ENCODE measurements at regions not wholly inside any gene's neighbourhood (a gene's known extent, or its start where the extent isn't known, plus 50 kb on each side); places are given as distances from the start of the nearest gene placed in this dataset.

GRCh38 chr10:113235508-113235907, 285.5 kb downstream of the TCF7L2 start:
- no peaks in the 10 kb centered on the region for H3K27me3 ChIP-seq (ENCODE audit: low read depth, low read length)
- no peaks in the 10 kb centered on the region for H3K9me3 ChIP-seq (ENCODE audit: control insufficient read depth in 1 of 2, low read length in 2 of 2)
- no peaks in the 10 kb centered on the region for H3K36me3 ChIP-seq (ENCODE audit: control insufficient read depth in 1 of 2, insufficient read depth in 2 of 2, low read length in 2 of 2)
- H3K4me1 ChIP-seq (ENCODE audit: control insufficient read depth in 1 of 2, insufficient read depth in 2 of 2, low read length in 2 of 2), result no peaks in the 10 kb centered on the region
- no peak overlapping the region for H3K27ac ChIP-seq (ENCODE audit: low read length)
- no peak overlapping the region for H3K4me3 ChIP-seq (ENCODE audit: low read depth in 1 of 2, low read length in 2 of 2)

DNA sequence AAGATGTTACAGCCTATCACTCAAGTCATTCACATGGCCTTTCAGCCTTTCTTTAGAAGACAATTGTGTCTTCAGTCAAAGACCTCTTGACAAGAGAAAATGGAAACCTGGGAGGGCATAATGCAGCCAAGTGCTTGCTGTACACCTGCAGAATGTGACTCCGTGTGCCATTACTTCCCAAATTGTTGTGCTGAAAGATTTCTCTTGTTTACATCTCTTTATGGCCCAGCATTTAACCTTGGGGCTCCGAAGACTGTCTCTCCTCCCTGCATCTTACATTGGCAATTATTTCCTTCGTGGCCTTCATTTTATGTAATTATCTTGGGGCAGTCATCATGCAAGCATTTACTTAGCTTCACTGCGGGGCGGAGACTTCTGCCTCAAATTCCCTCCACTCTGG, 287.0 kb downstream of the TCF7L2 start:
- H3K27me3 ChIP-seq (ENCODE audit: low read depth, low read length), result no peaks in the 10 kb centered on the region
- H3K36me3 ChIP-seq (ENCODE audit: control insufficient read depth in 1 of 2, insufficient read depth in 2 of 2, low read length in 2 of 2), result no peaks in the 10 kb centered on the region
- H3K9me3 ChIP-seq (ENCODE audit: control insufficient read depth in 1 of 2, low read length in 2 of 2), result no peaks in the 10 kb centered on the region
- no peak overlapping the region for H3K4me3 ChIP-seq (ENCODE audit: low read depth in 1 of 2, low read length in 2 of 2)
- H3K27ac ChIP-seq (ENCODE audit: low read length), result no peak overlapping the region
- H3K4me1 ChIP-seq (ENCODE audit: control insufficient read depth in 1 of 2, insufficient read depth in 2 of 2, low read length in 2 of 2), result no peaks in the 10 kb centered on the region

DNA sequence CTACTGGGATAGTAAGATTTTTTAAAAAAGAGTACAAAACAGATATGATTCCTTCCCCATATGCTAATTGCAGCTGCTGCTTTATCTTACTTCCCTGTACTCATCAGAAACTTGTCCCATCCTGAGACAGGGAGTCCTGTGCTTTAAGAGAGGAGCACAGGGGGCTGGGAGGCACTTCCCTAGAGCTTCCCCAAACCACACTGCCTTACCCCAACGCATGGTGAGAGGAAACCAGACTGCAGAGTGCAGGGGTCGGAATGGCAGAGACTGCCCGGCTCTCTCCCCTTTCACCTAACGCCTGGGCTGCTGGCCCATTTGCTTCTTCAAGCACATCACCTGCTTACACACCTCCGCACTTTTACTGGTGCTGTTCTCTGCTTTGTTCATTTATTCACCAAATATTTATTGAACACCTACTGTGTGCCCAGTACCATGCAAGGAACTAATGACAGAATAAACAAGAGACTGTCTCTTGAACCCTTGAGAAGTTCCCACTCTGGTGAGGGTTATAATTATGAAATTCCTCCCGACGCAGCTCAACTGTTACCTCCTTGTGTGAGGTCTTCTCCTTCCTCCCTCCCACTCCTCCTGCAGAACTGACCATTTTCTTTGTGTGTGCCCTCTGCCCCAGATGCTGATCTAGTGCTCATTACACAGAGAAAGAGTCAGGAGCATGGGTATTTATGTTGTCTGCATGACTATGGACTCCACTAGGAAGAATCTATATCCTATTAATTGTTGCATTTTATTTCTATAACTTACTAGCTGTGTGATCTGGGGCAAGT, 289.7 kb downstream of the TCF7L2 start:
- no peaks in the 10 kb centered on the region for H3K27me3 ChIP-seq (ENCODE audit: low read depth, low read length)
- H3K27ac ChIP-seq (ENCODE audit: low read length), result no peak overlapping the region
- no peaks in the 10 kb centered on the region for H3K9me3 ChIP-seq (ENCODE audit: control insufficient read depth in 1 of 2, low read length in 2 of 2)
- no peaks in the 10 kb centered on the region for H3K36me3 ChIP-seq (ENCODE audit: control insufficient read depth in 1 of 2, insufficient read depth in 2 of 2, low read length in 2 of 2)
- no peaks in the 10 kb centered on the region for H3K4me1 ChIP-seq (ENCODE audit: control insufficient read depth in 1 of 2, insufficient read depth in 2 of 2, low read length in 2 of 2)
- H3K4me3 ChIP-seq (ENCODE audit: low read depth in 1 of 2, low read length in 2 of 2), result no peak overlapping the region

GRCh38 chr10:113240736-113241135, 290.7 kb downstream of the TCF7L2 start:
- no peaks in the 10 kb centered on the region for H3K27me3 ChIP-seq (ENCODE audit: low read depth, low read length)
- no peaks in the 10 kb centered on the region for H3K9me3 ChIP-seq (ENCODE audit: control insufficient read depth in 1 of 2, low read length in 2 of 2)
- no peaks in the 10 kb centered on the region for H3K36me3 ChIP-seq (ENCODE audit: control insufficient read depth in 1 of 2, insufficient read depth in 2 of 2, low read length in 2 of 2)
- H3K4me1 ChIP-seq (ENCODE audit: control insufficient read depth in 1 of 2, insufficient read depth in 2 of 2, low read length in 2 of 2), result no peaks in the 10 kb centered on the region
- no peak overlapping the region for H3K27ac ChIP-seq (ENCODE audit: low read length)
- no peak overlapping the region for H3K4me3 ChIP-seq (ENCODE audit: low read depth in 1 of 2, low read length in 2 of 2)

- Histone ChIP-seq H3K9me3 (ENCODE audit: control insufficient read depth in 1 of 2, low read length in 2 of 2) (no peaks in the 10 kb centered on the region), H3K36me3 (ENCODE audit: control insufficient read depth in 1 of 2, insufficient read depth in 2 of 2, low read length in 2 of 2) (no peaks in the 10 kb centered on the region), H3K27me3 (ENCODE audit: low read depth, low read length) (no peaks in the 10 kb centered on the region), H3K4me3 (ENCODE audit: low read depth in 1 of 2, low read length in 2 of 2) (no peak overlapping the region), H3K27ac (ENCODE audit: low read length) (no peak overlapping the region), H3K4me1 (ENCODE audit: control insufficient read depth in 1 of 2, insufficient read depth in 2 of 2, low read length in 2 of 2) (no peaks in the 10 kb centered on the region)
Measured at GRCh38 chr10:113241599-113242360, 291.7 kb downstream of the TCF7L2 start.

- Histone ChIP-seq H3K4me3 (ENCODE audit: low read depth in 1 of 2, low read length in 2 of 2) (no peak overlapping the region), H3K27me3 (ENCODE audit: low read depth, low read length) (no peaks in the 10 kb centered on the region), H3K27ac (ENCODE audit: low read length) (no peak overlapping the region), H3K9me3 (ENCODE audit: control insufficient read depth in 1 of 2, low read length in 2 of 2) (no peaks in the 10 kb centered on the region), H3K4me1 (ENCODE audit: control insufficient read depth in 1 of 2, insufficient read depth in 2 of 2, low read length in 2 of 2) (no peaks in the 10 kb centered on the region), H3K36me3 (ENCODE audit: control insufficient read depth in 1 of 2, insufficient read depth in 2 of 2, low read length in 2 of 2) (no peaks in the 10 kb centered on the region)
Measured at GRCh38 chr10:113243311-113243710, 293.3 kb downstream of the TCF7L2 start.

- H3K4me3 ChIP-seq (ENCODE audit: low read depth in 1 of 2, low read length in 2 of 2), result no peak overlapping the region
- H3K9me3 ChIP-seq (ENCODE audit: control insufficient read depth in 1 of 2, low read length in 2 of 2), result no peaks in the 10 kb centered on the region
- H3K36me3 ChIP-seq (ENCODE audit: control insufficient read depth in 1 of 2, insufficient read depth in 2 of 2, low read length in 2 of 2), result no peaks in the 10 kb centered on the region
- no peaks in the 10 kb centered on the region for H3K27me3 ChIP-seq (ENCODE audit: low read depth, low read length)
- H3K27ac ChIP-seq (ENCODE audit: low read length), result no peak overlapping the region
- H3K4me1 ChIP-seq (ENCODE audit: control insufficient read depth in 1 of 2, insufficient read depth in 2 of 2, low read length in 2 of 2), result no peaks in the 10 kb centered on the region
Measured at GRCh38 chr10:113244750-113245149, 294.7 kb downstream of the TCF7L2 start.

DNA sequence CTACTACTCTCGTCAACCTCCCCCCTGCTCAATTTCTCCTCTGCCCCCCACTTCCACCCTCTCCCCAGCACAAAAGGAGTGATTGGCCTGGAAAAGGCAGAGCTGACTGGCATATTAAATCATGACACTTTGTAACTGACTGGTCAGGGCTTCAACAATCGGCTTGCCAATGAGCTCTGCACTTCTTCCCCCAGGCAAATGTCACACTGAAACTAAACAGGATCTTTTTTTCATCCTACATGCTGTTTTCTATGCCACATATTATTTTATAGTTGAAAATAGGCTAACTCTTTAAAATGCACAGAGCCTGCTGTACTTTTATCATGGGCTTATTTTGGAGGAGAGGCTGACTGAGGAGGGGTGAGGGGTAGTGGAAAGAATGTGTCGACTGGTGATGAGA, 295.2 kb downstream of the TCF7L2 start:
- H3K4me1 ChIP-seq (ENCODE audit: control insufficient read depth in 1 of 2, insufficient read depth in 2 of 2, low read length in 2 of 2), result no peaks in the 10 kb centered on the region

DNA sequence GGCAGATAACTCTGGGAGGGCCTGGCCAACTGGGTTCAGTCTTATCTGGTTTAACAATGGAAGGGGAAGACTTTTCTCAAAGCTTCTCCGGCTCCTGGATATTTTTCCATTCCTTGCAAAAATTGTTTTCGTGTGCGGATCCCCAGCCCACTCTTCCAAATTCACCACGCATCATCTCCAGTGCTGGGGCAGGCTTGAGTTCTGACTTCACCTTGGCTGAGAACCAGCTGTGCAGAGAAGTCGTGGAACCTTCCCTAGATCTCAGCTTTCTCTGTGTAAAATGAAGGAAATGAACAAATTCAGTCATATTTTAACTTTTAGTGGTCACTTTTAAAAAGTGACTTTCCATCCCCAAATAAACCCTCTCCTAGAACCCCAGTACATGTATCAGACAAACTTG, 297.0 kb downstream of the TCF7L2 start:
- H3K27me3 ChIP-seq (ENCODE audit: low read depth, low read length), result no peaks in the 10 kb centered on the region
- H3K4me1 ChIP-seq (ENCODE audit: control insufficient read depth in 1 of 2, insufficient read depth in 2 of 2, low read length in 2 of 2), result no peaks in the 10 kb centered on the region
- no peaks in the 10 kb centered on the region for H3K9me3 ChIP-seq (ENCODE audit: control insufficient read depth in 1 of 2, low read length in 2 of 2)
- no peaks in the 10 kb centered on the region for H3K36me3 ChIP-seq (ENCODE audit: control insufficient read depth in 1 of 2, insufficient read depth in 2 of 2, low read length in 2 of 2)
- no peak overlapping the region for H3K27ac ChIP-seq (ENCODE audit: low read length)
- no peak overlapping the region for H3K4me3 ChIP-seq (ENCODE audit: low read depth in 1 of 2, low read length in 2 of 2)

More for the DNA sequence above, 295.2 kb downstream of the TCF7L2 start:
- no peaks in the 10 kb centered on the region for H3K9me3 ChIP-seq (ENCODE audit: control insufficient read depth in 1 of 2, low read length in 2 of 2)
- no peaks in the 10 kb centered on the region for H3K27me3 ChIP-seq (ENCODE audit: low read depth, low read length)
- H3K36me3 ChIP-seq (ENCODE audit: control insufficient read depth in 1 of 2, insufficient read depth in 2 of 2, low read length in 2 of 2), result no peaks in the 10 kb centered on the region
- H3K4me3 ChIP-seq (ENCODE audit: low read depth in 1 of 2, low read length in 2 of 2), result no peak overlapping the region
- no peak overlapping the region for H3K27ac ChIP-seq (ENCODE audit: low read length)

- Histone ChIP-seq H3K4me1 (ENCODE audit: control insufficient read depth in 1 of 2, insufficient read depth in 2 of 2, low read length in 2 of 2) (no peaks in the 10 kb centered on the region), H3K27ac (ENCODE audit: low read length) (no peak overlapping the region), H3K9me3 (ENCODE audit: control insufficient read depth in 1 of 2, low read length in 2 of 2) (no peaks in the 10 kb centered on the region), H3K4me3 (ENCODE audit: low read depth in 1 of 2, low read length in 2 of 2) (no peak overlapping the region), H3K36me3 (ENCODE audit: control insufficient read depth in 1 of 2, insufficient read depth in 2 of 2, low read length in 2 of 2) (no peaks in the 10 kb centered on the region), H3K27me3 (ENCODE audit: low read depth, low read length) (no peaks in the 10 kb centered on the region)
Measured at GRCh38 chr10:113252650-113253618, 299.9 kb upstream of the HABP2 start.
